BJ (cell line): ENCODE measurements at regions not wholly inside any gene's neighbourhood (a gene's known extent, or its start where the extent isn't known, plus 50 kb on each side); places are given as distances from the start of the nearest gene placed in this dataset.

Experiments
- CTCF ChIA-PET: fragments of 350-600 bp; formaldehyde crosslinking; extraction: SDS; loops from one replicate; lab custom pipeline; 2021; ENCODE audit warnings: antibody characterized with exemption, inconsistent platforms; lab: Yijun Ruan, JAX
- POLR2A ChIA-PET: fragments of 300-600 bp; sonication (Branson Sonifier 250); formaldehyde crosslinking; extraction: SDS; loops from one replicate; lab custom pipeline; 2021; ENCODE audit warnings: antibody characterized with exemption; lab: Charles Lee
- DNase-seq: peaks from one replicate; pipeline ENCODE4 v3.0.0-alpha.2; 2011; ENCODE audit warnings: low read depth
- H3K27me3 ChIP-seq: 2 replicates; pipeline ENCODE4 v1.6.0; 2011; ENCODE audit warnings: low read length; ENCODE audit not compliant: control insufficient read depth, insufficient read depth
- H3K36me3 ChIP-seq: 2 replicates; pipeline ENCODE4 v1.5.1; 2011; ENCODE audit warnings: low read length; ENCODE audit not compliant: control insufficient read depth, insufficient read depth
- H3K4me3 ChIP-seq: 2 replicates; pipeline ENCODE4 v1.5.1; 2011; ENCODE audit warnings: low read depth, mild to moderate bottlenecking, control low read depth, low read length
- TF ChIP-seq, protein P1 (sequence below): IDR thresholded peaks from 2 replicates; pipeline ENCODE4 v1.5.1; 2011; ENCODE audit warnings: low read depth, mild to moderate bottlenecking, control low read depth, inconsistent platforms, low read length, moderate library complexity; ENCODE audit not compliant: insufficient read depth

DNA sequence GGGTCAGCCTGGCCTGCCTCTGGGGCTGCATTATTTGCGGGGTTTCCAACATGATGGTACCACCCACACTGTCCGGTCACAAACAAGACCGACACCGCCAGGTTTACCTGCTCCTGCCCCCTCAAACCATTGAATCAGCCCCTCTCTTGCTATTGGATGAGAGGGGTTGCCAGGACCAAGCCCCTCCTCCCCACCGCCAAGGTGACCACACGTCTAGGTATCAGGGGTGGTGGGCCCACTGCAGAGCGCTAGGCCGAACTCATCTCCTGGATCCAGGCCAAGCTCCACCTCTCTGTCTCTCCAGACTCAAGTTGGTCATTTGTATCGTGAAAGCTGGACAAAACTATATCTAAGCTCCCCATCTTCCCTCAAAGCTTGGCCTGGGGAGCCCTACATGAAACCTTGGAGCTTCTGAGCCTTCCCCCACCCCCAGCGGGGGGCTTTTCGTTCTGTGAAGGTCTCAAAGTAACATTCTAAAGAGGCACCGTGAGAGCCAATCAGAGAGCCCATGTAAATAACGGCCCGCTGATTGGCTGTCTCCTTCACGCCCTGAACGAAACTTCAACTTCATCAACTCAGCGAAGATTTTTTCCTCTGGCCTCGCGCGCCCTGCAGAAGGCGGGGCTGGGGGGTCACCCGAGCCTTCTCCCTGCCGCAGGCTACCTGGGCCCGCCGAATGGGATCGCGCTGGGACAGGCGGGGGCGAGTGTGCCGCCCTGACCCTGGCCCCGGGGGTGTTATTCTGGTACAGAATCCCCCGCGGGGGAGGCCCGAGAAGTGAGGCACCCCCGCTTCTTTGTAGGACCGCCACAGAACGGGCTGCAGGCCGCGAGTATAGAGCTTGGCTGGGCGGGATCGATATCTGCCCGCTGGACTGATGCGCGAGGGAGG, 49.6 kb upstream of the PSD2 start:
- no peaks in the 10 kb centered on the region for H3K27me3 ChIP-seq
- DNase-seq, result no peak
- no peaks in the 10 kb centered on the region for H3K36me3 ChIP-seq
- ChIA-PET POLR2A (interaction anchor here (0.6 kb wide), 1 partner anchor 10 kb away, joined by 3 read pairs; no protein-coding TSS in a partner anchor), CTCF (interaction anchor here (0.6 to 5.7 kb wide), 4 partner anchors 20 to 1812 kb away, joined by 3 to 33 read pairs (median 9); no protein-coding TSS in a partner anchor)
- H3K4me3 ChIP-seq, result peak overlapping the region; percentile 7
- TF ChIP-seq, protein P1, sequence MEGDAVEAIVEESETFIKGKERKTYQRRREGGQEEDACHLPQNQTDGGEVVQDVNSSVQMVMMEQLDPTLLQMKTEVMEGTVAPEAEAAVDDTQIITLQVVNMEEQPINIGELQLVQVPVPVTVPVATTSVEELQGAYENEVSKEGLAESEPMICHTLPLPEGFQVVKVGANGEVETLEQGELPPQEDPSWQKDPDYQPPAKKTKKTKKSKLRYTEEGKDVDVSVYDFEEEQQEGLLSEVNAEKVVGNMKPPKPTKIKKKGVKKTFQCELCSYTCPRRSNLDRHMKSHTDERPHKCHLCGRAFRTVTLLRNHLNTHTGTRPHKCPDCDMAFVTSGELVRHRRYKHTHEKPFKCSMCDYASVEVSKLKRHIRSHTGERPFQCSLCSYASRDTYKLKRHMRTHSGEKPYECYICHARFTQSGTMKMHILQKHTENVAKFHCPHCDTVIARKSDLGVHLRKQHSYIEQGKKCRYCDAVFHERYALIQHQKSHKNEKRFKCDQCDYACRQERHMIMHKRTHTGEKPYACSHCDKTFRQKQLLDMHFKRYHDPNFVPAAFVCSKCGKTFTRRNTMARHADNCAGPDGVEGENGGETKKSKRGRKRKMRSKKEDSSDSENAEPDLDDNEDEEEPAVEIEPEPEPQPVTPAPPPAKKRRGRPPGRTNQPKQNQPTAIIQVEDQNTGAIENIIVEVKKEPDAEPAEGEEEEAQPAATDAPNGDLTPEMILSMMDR, result no peak
